Fibroblast of the aortic adventitia (primary cell): ENCODE measurements at regions not wholly inside any gene's neighbourhood (a gene's known extent, or its start where the extent isn't known, plus 50 kb on each side); places are given as distances from the start of the nearest gene placed in this dataset.

ENCODE experiments used
- DNase-seq: peaks from one replicate; pipeline ENCODE4 v3.0.0-alpha.2; 2010; ENCODE audit warnings: low read depth
- H3K4me3 ChIP-seq: 2 replicates; pipeline ENCODE4 v1.5.1; 2011; ENCODE audit warnings: low read depth, mild to moderate bottlenecking, control low read depth, low read length, moderate library complexity
- CTCF ChIP-seq: IDR thresholded peaks from 2 replicates; pipeline ENCODE4 v1.5.1; 2011; ENCODE audit warnings: mild to moderate bottlenecking, low read length, control low read depth, inconsistent platforms; ENCODE audit not compliant: insufficient read depth

GRCh38 chrX:40277672-40278071 is 179.9 kb upstream of the BCOR start:
- no peak for DNase-seq
- no peak for TF ChIP-seq CTCF

GRCh38 chrX:40273356-40274050 is 175.7 kb upstream of the BCOR start:
- no peak overlapping the region for H3K4me3 ChIP-seq
- peak; percentile 62 for DNase-seq
- no peak for TF ChIP-seq CTCF

More at GRCh38 chrX:40277672-40278071, 179.9 kb upstream of the BCOR start:
- H3K4me3 ChIP-seq = no peak overlapping the region

GRCh38 chrX:40272776-40273175 is 175.0 kb upstream of the BCOR start:
- no peak for TF ChIP-seq CTCF
- H3K4me3 ChIP-seq = no peak overlapping the region
- DNase-seq = no peak

- no peak overlapping the region for H3K4me3 ChIP-seq
- no peak for TF ChIP-seq CTCF
- no peak for DNase-seq
Observed at GRCh38 chrX:40272141-40272540, 174.4 kb upstream of the BCOR start.

- no peak for TF ChIP-seq CTCF
- peak; percentile 55 for DNase-seq
- no peak overlapping the region for H3K4me3 ChIP-seq
Observed at GRCh38 chrX:40268188-40268520, 170.4 kb upstream of the BCOR start.

- H3K4me3 ChIP-seq = peak overlapping the region; percentile 42
- no peak for DNase-seq
- no peak for TF ChIP-seq CTCF
Observed at GRCh38 chrX:40267334-40268187, 169.8 kb upstream of the BCOR start.
